HG02885 (cell line): ENCODE measurements at regions not wholly inside any gene's neighbourhood (a gene's known extent, or its start where the extent isn't known, plus 50 kb on each side); places are given as distances from the start of the nearest gene placed in this dataset.
"Not testable (repeated sequence)": the region's sequence is repeated elsewhere in the genome, so short reads cannot be mapped to it uniquely, and the experiment has no call there.

ENCODE experiments used
- ATAC-seq: cut with Tn5 transposase; IDR thresholded peaks from one replicate; pipeline ENCODE4 v1.9.1; 2021; ENCODE audit warnings: mild to moderate bottlenecking; ENCODE audit not compliant: unreplicated experiment, poor library complexity

DNA sequence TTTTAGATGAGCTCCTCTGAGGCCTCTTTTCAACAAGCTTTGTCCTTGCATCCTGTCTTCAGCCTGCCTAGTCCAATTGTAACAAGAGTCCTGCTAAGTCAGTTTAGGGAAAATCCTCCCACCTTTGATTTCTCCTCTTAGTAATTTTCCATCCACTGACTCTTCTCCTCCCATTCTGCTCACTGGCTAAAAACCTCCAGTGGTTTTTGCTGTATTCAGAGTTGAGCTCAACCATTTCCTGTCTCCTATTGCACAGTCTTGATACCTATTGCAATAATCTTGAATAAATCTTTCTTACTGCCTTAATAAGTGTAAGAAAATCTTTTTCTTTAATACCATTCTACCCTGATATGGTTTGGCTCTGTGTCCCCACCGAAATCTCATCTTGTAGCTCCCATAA, 117.8 kb upstream of the ENPP6 start:
- no peak for ATAC-seq

DNA sequence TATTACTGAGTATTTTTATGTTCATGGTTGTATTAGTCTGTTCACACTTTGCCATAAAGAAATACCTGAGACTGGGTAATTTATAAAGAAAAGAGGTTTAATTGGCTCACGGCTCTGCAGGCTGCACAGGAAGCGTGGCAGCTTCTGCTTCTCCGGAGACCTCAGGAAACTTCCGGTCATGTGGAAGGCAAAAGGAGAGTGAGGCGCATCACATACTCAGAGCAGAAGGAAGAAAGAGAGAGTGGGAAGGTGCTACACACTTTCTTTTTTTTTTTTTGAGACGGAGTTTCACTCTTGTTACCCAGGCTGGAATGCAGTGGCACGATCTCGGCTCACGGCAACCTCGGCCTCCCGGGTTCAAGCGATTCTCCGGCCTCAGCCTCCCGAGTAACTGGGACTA, 115.8 kb upstream of the ENPP6 start:
- not testable (repeated sequence) for ATAC-seq

DNA sequence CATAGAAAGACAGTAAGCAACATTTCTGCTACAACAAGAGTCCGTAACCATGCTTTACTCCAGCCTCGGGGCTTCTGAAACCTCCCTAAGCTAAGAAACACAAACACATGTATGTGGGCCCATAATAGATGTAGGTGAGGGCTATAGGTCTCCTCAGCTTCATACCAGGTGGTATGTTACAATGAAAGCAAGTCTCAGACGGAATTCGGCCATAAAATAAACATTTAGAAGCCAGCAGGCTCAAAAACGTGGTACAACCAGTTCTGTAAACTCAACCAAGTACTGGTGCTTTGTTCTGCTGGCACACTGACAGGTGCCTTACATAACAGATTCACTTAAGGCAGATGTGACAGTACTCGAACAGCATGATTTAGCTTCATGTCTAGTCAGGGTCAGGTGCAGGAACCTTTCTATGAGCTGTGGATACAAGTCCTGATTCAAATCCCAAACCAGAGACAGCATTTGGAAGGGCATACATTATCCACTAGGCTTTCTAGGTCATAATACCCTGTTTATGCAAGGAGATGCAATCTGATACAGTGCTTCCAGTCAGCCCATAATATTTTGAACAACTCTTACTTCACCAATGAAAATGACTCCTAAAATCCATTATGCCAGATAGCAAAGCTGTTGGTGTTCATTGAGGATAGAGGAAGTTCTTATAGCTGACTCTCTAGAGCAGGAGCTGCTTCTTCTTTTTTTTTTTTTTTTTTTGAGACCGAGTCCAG, 113.8 kb upstream of the ENPP6 start:
- ATAC-seq: no peak

DNA sequence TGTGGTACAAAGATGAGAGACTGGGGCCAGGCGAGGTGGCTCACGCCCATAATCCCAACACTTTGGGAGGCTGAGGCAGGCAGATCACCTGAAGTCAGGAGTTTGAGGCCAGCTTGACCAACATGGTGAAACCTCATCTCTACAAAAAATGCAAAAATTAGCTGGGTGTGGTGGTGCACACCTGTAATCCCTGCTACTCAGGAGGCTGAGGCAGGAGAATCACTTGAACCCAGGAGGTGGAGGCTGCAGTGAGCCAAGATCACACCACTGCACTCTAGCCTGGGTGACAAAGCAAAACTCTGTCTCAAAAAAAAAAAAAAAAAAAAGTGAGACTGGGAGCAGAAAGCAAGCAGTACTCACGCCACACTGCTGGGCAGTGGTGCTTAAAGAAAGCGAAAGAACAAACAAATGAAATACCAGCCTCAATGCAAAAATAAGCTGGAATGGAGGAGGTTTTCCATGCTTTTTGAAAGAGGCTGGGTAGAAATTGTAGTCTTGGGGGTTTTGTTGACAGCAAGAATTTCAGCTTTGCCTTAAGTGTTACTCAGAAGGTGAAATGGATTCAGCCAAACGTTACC, 112.9 kb upstream of the ENPP6 start:
- ATAC-seq: not testable (repeated sequence)

DNA sequence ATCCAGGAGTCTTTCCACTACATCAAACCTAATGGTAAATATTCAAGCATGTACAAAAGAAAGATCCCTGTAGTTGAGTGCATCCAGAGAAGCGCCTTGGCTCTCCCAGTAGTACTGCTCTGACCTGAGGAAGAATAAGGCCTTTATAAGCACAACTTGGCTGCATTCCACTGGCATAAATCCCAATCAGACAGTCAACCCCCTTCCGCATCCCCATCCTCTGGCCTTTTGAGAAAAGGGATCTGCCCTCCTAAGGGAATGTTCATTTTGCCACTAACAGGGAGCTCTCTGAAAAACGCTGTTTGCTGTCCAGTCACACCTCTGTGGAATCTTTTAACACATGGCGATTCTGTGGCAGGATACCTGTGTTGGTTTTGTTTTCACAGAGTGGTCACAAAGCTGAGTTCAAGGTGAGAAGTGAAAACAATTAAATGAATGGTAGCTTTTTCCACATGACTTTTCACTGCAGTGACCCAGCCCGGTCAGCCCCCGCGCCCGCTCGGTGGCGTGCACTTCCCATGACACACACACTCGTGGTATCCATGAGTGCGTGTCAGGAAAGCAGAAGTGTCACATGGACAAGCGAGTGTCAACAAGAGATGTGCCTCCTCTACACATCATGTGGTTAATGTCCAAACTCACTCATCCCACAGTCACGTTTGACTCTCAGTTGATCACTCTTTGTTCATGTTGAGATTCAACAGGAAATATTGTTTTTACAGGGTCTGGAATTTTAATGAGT, 112.2 kb upstream of the ENPP6 start:
- ATAC-seq: peak; percentile 65

DNA sequence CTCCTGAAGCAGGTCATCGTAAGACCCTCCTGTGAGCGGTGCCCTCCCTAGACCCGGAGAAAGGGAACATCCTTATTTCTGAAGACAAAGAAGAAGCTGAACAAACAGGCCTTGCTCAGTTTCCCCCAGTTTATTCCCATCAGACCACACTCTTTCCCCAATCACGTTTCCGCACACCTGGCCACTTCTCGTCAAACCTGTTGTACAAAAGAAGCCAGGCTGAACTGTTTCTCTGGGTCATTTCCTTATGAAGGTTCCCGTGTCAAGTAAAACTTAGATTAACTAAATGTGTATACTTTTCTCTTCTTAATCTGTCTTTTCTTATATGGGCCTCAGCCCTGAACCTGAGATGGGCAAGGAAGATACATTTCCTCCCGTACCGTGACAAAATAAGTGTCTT, 111.6 kb upstream of the ENPP6 start:
- no peak for ATAC-seq

DNA sequence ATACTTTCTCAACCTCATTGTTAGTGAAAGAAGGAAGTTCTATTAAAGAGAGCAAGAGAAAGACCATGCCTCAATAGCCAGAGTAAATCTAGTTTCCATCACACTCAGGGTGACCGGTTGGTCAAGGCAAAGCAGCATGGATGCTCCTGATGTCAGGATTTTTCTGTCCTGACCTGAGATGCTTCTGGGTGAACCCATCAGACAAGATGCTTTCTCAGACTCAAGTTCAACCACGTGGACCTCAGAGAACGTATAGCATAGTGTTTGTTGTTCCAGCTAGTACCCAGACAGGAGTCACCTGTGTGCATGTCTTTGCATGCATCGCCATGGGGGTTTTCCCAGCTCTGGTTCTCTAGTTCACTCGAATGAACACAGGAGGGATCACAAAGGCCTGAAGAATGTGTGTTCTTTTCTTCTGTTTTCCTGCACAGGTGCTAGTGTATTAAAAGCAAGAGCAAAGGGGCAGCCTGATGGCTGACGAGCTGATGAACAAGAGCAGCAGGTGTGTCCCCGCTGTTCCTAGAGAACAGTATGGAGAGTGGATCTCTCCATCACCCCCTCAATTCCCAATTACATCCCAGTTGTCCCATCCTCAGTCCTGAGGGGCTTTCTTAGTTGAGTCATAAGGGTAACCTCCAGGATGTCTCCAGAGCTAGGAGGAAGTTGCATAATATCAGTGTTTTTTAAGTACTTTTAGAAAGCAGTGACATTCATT, 110.5 kb upstream of the ENPP6 start:
- ATAC-seq: peak; percentile 79

DNA sequence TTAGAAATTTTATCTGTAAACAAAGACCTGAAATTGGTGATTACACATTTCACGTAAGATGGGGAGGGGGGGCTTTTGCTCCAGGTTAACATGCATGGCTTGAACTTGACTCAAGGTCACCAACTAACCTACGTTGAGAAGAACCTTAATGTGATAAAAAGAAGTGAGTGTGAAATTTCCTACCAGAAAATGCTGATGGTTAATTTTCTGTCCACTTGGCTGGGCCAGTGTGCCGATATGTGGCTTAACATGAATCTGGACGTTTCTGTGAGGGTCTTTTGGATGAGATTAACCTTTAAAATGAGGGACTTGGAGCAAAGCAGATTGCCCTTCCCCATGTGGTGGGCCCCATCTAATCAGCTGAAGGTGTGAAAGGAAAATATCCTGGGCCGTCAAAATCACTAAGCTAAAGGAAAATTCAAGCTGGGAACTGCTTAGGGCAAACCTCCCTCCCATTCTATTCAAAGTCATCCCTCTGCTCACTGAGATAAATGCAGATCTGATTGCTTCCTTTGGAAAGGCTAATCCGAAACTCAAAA, 107.3 kb upstream of the ENPP6 start:
- no peak for ATAC-seq

DNA sequence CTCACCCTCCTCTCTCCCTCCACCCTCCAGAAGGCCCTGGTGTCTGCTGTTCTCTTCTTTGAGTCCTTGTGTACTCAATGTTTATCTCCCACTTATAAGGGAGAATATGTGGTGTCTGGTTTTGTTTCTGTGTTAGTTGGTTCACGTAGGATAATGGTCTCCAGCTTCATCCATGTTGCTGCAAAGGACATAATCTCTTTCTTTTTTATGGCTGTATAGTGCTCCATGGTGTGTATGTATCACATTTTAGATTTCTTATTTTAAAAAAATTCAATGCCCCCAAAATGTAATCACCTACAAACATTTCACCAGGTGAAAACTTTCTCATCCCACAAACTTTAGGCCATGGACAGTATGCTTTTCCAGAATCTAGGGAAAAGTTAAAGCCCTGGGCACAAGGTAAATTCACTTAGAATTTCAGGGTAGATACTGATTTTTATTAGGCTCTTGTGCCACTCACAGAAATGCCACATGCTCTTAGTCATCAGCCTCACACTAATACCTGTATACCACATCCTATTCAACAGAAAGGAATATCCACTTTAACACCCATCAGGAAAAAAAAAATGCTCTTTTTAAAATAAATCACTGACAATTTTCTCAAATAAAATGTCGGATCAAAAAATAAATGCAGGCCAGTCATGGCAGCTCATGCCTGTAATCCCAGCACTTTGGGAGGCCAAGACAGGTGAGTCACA, 104.8 kb upstream of the ENPP6 start:
- ATAC-seq: no peak

DNA sequence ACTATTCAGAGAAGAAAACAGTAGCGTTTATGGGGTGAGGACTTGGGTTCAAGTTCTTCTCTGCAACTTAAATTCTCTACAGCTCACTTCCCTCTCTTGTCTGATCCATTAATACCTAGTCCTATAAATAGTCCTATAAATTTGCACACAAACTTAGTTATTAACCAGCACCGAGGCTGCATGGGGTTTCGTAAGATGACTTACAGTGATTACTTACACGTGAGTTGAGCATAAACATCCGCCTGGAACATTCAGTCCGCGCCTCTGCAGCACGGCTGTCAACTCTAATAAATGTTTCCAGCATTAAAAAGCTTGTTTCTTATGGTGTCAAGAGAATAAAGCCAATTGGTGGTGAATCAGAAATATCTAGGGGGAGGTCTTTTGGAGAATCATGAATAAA, 103.0 kb upstream of the ENPP6 start:
- ATAC-seq: no peak

DNA sequence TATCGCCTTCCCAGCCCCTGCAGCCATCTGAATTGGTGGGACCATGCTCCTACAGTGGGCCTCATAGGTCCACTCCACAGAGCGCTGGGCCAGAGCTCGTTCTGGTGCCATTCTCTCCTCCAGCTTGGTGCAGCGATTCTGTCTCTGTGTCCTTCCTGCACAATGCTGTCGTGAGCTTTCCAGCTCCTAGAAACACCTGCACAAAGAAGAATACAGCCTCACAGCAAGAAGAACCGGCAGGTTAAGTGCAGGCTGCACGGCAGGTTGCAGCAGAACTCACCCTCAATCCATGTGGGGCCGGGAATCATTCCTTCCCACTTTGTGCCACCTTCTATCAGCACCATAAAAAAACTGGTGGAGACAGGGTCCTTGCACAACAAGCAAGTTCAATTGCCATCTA, 101.2 kb upstream of the ENPP6 start:
- ATAC-seq: no peak

DNA sequence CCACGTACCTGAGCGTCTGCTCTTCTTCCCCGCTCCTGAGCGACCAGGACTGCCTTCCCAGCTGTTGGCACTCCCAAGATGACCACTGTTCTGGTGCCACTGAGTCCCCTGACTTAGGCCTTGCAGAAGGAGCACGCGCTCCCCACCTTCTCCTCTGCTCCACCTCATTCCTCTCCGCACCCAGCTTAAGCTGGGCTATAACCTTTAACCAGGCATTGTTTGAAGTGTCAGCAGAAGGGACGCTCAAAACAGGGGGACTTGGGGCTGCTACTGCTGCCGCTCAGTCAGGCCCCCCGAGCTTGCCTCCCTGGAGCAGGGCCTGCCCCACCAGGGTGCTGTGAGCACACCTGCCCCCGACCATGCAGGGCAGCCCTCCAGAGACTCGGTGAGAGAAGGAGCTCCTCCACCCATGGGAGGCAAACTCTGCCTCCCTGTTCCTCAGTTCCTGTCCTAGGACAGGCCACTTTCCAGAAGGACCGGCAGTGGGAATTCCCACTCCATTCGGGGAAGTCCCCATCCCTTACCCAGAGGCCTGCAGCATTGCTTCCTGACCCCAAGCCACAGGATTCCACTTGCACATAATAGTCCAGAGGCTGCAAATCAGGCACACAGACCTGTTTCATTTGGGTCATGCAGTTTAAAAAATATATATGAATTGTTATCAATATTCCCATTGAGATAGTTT, 99.7 kb upstream of the ENPP6 start:
- ATAC-seq: no peak

DNA sequence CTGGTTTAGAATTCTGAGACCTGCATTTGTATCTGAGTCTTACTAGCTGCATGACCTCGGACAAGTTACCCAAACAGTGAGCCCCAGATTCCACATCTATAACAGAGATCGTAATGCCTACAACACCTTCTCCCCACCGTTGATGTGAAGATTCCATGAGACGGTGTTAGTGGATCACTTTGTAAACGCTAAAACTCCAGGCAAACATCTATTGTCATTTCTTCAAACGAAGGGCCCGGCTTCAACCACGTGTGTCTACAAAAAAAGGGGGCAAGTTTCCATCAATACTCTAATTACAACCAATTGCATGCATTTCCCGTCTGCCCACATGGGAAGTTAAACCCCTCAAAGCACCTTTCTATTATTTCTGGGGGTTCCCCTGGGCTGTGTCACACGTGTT, 99.1 kb upstream of the ENPP6 start:
- no peak for ATAC-seq

DNA sequence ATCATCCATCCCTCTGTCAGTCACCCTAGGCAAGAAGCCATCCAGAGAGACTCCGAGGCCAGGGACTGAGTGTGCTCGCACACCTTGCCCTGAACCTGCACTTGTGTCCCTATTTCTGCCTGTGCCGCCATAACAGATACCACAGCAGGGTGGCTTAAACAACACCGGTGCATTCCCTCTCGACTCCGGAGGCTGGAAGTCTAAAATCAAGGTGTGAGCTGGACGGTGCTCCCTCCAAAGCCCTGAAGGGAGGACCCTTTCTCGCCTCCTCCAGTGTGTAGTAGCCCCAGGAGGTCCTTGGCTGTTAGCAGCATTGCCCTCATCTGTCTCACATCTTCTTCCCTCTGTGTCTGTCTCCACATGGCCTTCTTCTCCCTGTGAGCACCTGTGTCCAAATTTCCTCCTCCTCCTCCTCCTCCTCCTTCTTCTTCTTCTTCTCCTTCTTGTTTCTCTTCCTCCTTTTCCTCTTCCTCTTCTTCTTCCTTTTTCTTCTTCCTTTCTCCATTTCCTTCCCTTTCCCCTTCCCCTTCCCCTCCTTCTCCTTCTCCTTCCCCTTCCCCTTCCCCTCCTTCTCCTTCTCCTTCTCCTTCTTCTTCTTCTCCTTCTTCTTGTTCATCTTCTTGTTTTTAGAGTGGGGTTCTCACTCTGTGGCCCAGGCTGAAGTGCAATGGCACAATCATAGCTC, 98.1 kb upstream of the ENPP6 start:
- no peak for ATAC-seq

DNA sequence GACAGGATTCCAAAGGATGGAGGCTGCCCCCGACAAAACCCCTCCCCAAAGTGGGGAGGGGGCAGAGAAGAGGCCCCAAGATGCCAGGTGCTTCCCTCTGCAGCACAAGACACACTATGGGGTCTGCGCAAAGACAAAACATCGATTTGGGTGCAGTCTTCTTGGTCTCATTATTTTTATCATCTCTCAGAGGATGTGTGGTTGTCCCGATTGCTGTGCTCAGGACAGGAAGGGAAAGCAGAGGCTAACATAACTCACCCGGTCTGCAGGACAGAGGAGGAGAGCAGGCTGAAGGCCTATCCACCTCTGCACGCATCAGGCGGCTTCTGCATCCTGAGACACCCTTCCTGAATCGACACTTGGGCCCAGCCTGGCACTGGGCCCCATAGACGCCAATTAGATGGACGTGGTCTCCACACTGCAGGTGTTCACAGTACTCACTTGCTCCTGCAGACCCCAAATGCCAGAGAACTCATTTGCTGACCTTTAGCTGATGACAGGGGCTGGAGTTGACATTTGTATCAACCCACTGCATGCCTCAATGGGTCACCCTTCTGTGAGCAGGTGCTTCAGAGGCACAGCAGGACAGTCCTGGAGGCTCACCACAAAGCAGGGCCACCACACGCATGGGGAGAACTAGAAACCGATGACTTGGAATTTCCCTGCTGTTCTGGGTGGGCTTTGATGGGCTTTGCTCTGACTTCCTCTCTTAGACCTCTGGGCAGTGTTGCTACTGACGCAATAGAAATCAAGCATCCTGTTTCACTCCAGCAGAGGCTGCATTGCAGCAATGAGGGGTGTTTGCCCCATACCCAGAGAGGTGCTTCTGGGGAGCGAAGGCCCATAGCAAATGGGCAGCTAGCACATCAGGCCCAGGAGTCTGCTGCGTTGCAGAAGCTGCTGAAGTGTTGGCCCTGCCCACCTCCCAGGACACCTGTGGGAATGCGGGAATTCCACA, 96.3 kb upstream of the ENPP6 start:
- peak; percentile 72 for ATAC-seq

DNA sequence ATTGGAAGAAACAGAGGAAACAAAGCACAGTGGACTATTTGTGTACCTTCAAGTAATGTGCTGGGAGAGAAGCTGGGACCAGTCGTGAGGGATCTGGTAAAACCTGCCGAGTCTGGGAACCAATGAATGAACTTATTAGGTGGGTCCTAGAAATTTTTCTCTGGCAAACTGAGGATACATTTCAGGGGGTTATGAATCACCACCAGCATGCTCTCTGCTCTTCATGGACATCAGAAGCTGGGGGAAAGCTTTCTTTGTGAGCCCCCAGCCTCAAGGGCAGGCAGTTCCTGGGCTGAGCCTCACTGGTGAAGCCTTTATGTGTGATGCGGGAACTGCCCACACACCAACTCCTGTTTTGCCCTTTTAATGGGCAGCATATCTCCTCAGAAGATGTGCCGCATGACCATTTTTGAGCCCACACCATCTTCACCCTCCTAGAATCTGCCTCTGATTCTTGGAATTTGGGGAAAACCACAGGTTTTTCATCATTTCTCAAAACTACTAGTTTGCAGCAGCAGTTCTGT, 95.4 kb upstream of the ENPP6 start:
- no peak for ATAC-seq

DNA sequence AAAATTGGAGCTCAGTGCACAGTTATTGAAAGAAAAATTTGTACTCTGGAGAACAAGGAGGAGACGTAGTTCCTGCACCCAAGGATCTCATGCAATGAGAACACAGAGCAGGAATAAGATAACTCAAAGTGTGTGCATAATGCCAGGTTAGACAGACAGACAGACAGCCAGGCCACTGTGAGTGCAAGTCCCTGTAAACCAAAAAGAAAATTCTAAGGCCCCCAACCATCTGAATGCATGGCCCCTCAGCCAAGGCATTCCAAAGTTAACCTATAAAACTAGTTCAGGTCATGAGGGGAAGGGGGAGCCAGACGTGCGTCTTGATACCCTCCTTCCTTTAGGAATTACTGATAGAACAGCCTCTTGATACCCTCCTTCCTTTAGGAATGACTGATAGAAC, 94.5 kb upstream of the ENPP6 start:
- no peak for ATAC-seq
